ENCODE measurements at regions not wholly inside any gene's neighbourhood (a gene's known extent, or its start where the extent isn't known, plus 50 kb on each side); places are given as distances from the start of the nearest gene placed in this dataset.

DNA sequence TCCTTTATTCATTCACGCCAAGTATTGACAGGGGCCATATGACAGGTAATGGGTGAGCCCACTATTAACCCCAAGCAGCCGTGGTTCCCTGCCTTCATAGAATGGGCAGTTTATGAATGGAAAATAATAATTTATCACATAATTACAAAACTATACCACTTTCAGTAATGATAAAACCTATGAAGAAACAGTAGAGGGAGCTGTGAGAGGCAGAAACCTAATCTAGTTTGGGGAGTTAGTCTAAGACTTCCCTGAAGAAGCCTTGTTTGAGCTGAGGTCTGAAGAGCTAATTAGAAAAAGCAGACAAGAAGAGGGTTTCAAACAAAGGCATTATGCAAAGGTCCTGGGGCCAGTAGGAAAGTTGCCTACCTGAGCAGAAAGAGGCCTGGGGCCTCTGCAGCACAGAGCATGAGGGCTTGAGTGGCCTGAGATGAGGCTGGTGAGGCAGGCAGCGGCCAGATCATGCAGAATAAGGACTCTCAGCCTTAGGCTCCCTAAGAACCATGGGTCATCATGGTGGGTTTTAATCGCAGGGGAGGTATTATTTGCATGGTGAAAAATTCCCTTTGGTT, 142.8 kb downstream of the ATG4C start:
- TF ChIP-seq, protein P1, sequence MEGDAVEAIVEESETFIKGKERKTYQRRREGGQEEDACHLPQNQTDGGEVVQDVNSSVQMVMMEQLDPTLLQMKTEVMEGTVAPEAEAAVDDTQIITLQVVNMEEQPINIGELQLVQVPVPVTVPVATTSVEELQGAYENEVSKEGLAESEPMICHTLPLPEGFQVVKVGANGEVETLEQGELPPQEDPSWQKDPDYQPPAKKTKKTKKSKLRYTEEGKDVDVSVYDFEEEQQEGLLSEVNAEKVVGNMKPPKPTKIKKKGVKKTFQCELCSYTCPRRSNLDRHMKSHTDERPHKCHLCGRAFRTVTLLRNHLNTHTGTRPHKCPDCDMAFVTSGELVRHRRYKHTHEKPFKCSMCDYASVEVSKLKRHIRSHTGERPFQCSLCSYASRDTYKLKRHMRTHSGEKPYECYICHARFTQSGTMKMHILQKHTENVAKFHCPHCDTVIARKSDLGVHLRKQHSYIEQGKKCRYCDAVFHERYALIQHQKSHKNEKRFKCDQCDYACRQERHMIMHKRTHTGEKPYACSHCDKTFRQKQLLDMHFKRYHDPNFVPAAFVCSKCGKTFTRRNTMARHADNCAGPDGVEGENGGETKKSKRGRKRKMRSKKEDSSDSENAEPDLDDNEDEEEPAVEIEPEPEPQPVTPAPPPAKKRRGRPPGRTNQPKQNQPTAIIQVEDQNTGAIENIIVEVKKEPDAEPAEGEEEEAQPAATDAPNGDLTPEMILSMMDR (IDR thresholded peaks at IDR 0.05), result no peak
- TF ChIP-seq POLR2A (IDR thresholded peaks at IDR 0.05) (no peak), POLR2AphosphoS5 (IDR thresholded peaks at IDR 0.05) (no peak)

All from breast epithelium (tissue), 3 donors.